ENCODE measurements at regions not wholly inside any gene's neighbourhood (a gene's known extent, or its start where the extent isn't known, plus 50 kb on each side); places are given as distances from the start of the nearest gene placed in this dataset.

- TF ChIP-seq ZBTB40 (IDR thresholded peaks at IDR 0.05) (0 out of 2 replicates have a peak, but pooled peaks have one; percentile 31), ZBTB40 (CRISPR knock-in tag; IDR thresholded peaks at IDR 0.05) (no peak), MAFF (IDR thresholded peaks at IDR 0.05; ENCODE audit: low read length) (peak; percentile 88), ZC3H11A (IDR thresholded peaks at IDR 0.05; ENCODE audit: low read depth, low read length) (0 out of 2 replicates have a peak, but pooled peaks have one; percentile 21), COPS2 (conservative IDR thresholded peaks at IDR 0.05) (no peak), HMBOX1 (IDR thresholded peaks at IDR 0.05) (peak; percentile 15; the same call in 1 of the 2 replicates), POLR3G (IDR thresholded peaks at IDR 0.05; ENCODE audit: extremely low read depth, insufficient read length, insufficient replicate concordance) (no peak), PKNOX1 (IDR thresholded peaks at IDR 0.05) (0 out of 2 replicates have a peak, but pooled peaks have one; percentile 17), MEIS2 (IDR thresholded peaks at IDR 0.05; ENCODE audit: partially characterized antibody) (peak; percentile 8), DMBX1 (CRISPR knock-in tag; IDR thresholded peaks at IDR 0.05; ENCODE audit: borderline replicate concordance) (0 out of 2 replicates have a peak, but pooled peaks have one; percentile 26), EP400 (IDR thresholded peaks at IDR 0.05) (peak; percentile 43; the same call in 1 of the 2 replicates), ARID3A (IDR thresholded peaks at IDR 0.05; ENCODE audit: borderline replicate concordance, low read depth, low read length) (0 out of 2 replicates have a peak, but pooled peaks have one; percentile 37), NR4A1 (CRISPR knock-in tag; IDR thresholded peaks at IDR 0.05) (no peak), NR4A1 (tag; IDR thresholded peaks at IDR 0.05) (peak; percentile 71; the same call in 1 of the 2 replicates), HDAC2 (IDR thresholded peaks at IDR 0.05) (peak; percentile 54; the same call in 1 of the 2 replicates)
Measured at GRCh38 chr1:227369102-227369760, 50.9 kb upstream of the CDC42BPA start (continued).
